Left lung (tissue), 4 donors: ENCODE measurements at regions not wholly inside any gene's neighbourhood (a gene's known extent, or its start where the extent isn't known, plus 50 kb on each side); places are given as distances from the start of the nearest gene placed in this dataset.

Experiments
- ATAC-seq: fragments of 200-7000 bp; cut with Tn5 transposase; one replicate; pipeline ENCODE4 v1.9.1; 2020; ENCODE audit warnings: moderate library complexity
- DNase-seq, 4 donors: peaks; one replicate each; pipeline ENCODE4 v3.0.0-alpha.2; 2013 to 2020
- H3K27ac ChIP-seq, 2 donors: fragments of 200-600 bp; sonication (generic) in 1 of 2; one replicate each; pipeline versions ENCODE4 v1.5.0 to v1.8.0; 2020 to 2021
- H3K27me3 ChIP-seq, 2 donors: fragments of 200-600 bp; sonication (generic) in 1 of 2; one replicate each; pipeline versions ENCODE4 v1.5.0 to v1.8.0; 2020 to 2021
- H3K36me3 ChIP-seq, 2 donors: fragments of 200-600 bp; sonication (generic) in 1 of 2; one replicate each; pipeline versions ENCODE4 v1.5.0 to v1.8.0; 2020 to 2021
- H3K4me1 ChIP-seq, 2 donors: fragments of 200-600 bp; one replicate each; pipeline ENCODE4 v1.8.0; 2021
- H3K4me3 ChIP-seq, 2 donors: fragments of 200-600 bp; sonication (generic) in 1 of 2; one replicate each; pipeline versions ENCODE4 v1.5.0 to v1.8.0; 2020 to 2021; ENCODE audit warnings: mild to moderate bottlenecking in 1 of 2
- H3K9me3 ChIP-seq, 2 donors: fragments of 200-600 bp; sonication (generic) in 1 of 2; one replicate each; pipeline versions ENCODE4 v1.5.0 to v1.8.0; 2020 to 2021
- intact Hi-C, 2 donors: fragments of 100-400 bp; cut with DNase I; formaldehyde crosslinking; loops; one replicate each; pipeline versions ENCODE4 v1.11.2 to v1.14.2; 2022
- TF ChIP-seq, protein P1 (sequence below), 2 donors: fragments of 200-600 bp; sonication (generic) in 1 of 2; IDR thresholded peaks; one replicate each; pipeline versions ENCODE4 v1.5.0 to v1.8.0; 2021; ENCODE audit warnings: antibody characterized with exemption in 2 of 2
- donor health status: DM: no; HTN: yes; CAD: no.
- donor health status: DM: no; HTN: no; CAD: no.

DNA sequence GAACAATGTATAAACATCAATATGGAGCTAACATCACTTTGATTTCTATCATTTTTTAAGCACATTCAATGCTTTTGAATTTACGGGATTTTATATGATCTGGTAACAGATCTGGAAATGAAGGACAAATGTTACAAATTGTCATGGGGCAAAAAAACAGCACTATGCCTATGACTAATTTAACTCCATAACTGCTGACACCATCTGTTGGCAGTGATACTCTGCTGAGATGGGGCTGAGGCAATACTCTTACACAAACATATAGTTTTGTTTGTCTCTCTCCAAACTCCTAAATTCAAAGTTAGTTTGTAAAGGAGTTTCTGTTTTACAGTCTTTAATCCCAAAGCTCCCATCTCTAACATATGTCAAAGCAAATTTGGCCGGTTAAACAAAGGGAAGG, 132.5 kb upstream of the FER start:
- no peak for ATAC-seq

DNA sequence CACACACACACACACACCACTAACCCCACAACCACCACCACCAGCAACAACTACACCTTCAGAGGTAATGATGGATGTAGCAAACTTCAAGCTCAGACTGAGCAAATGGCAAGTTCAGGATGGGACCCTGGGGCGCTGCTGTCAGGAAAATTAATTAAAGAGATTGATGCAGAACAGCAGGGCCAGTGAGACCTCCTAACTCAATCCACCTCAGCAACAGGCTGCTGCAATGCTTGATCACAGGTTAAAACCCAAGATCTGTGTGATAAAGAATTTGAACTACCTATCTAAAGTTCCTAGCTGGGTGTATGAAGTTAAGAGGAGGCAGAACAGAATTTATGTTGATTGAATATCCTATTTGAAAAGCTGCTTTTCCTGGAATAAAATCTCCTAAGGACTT, 140.3 kb upstream of the FER start:
- no peaks in the 10 kb centered on the region for H3K27me3 ChIP-seq
- no peaks in the 10 kb centered on the region for H3K36me3 ChIP-seq
- no peak for ATAC-seq
- H3K9me3 ChIP-seq, result peaks cover 0 to 5% of the 10 kb centered on the region in 2 donors
- no peak overlapping the region for H3K4me3 ChIP-seq
- H3K4me1 ChIP-seq, result no peaks in the 10 kb centered on the region
- no peak for DNase-seq
- intact Hi-C loops, result no loop called here
- TF ChIP-seq, protein P1, sequence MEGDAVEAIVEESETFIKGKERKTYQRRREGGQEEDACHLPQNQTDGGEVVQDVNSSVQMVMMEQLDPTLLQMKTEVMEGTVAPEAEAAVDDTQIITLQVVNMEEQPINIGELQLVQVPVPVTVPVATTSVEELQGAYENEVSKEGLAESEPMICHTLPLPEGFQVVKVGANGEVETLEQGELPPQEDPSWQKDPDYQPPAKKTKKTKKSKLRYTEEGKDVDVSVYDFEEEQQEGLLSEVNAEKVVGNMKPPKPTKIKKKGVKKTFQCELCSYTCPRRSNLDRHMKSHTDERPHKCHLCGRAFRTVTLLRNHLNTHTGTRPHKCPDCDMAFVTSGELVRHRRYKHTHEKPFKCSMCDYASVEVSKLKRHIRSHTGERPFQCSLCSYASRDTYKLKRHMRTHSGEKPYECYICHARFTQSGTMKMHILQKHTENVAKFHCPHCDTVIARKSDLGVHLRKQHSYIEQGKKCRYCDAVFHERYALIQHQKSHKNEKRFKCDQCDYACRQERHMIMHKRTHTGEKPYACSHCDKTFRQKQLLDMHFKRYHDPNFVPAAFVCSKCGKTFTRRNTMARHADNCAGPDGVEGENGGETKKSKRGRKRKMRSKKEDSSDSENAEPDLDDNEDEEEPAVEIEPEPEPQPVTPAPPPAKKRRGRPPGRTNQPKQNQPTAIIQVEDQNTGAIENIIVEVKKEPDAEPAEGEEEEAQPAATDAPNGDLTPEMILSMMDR (IDR thresholded peaks at IDR 0.05), result no peak
- H3K27ac ChIP-seq, result no peak overlapping the region

More for the DNA sequence above, 132.5 kb upstream of the FER start:
- no peak overlapping the region for H3K27ac ChIP-seq
- no peaks in the 10 kb centered on the region for H3K27me3 ChIP-seq
- H3K9me3 ChIP-seq, result peaks cover 0 to 11% of the 10 kb centered on the region in 2 donors
- no peak for DNase-seq
- no peaks in the 10 kb centered on the region for H3K4me1 ChIP-seq
- H3K36me3 ChIP-seq, result no peaks in the 10 kb centered on the region
- intact Hi-C loops, result no loop called here
- H3K4me3 ChIP-seq, result no peak overlapping the region
- TF ChIP-seq, protein P1 (IDR thresholded peaks at IDR 0.05), result no peak

DNA sequence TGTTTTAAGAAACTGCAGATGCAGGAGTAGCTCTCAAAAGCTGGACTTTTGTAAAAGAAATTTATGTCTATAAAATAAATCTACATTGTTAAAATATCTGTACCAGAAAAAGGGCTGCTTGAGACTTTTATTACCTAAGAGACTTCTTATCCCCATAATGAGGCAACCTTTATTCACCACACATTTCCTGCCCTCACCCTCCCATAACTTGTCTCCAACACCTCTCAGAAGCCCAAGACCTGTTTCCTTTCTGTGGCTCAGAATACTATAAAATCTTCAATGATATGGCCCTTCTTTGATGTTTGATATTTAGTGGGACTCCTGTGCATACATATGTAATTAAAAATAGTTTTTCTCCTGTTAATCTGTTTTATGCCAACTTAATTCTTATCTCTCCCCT, 141.5 kb upstream of the FER start:
- no peaks in the 10 kb centered on the region for H3K4me1 ChIP-seq
- peaks cover 0 to 2% of the 10 kb centered on the region in 2 donors for H3K9me3 ChIP-seq
- no peak overlapping the region for H3K27ac ChIP-seq
- H3K36me3 ChIP-seq, result no peaks in the 10 kb centered on the region
- intact Hi-C loops, result no loop called here
- no peaks in the 10 kb centered on the region for H3K27me3 ChIP-seq
- ATAC-seq (no peak), DNase-seq (no peak)
- no peak overlapping the region for H3K4me3 ChIP-seq
- TF ChIP-seq, protein P1 (IDR thresholded peaks at IDR 0.05), result no peak

DNA sequence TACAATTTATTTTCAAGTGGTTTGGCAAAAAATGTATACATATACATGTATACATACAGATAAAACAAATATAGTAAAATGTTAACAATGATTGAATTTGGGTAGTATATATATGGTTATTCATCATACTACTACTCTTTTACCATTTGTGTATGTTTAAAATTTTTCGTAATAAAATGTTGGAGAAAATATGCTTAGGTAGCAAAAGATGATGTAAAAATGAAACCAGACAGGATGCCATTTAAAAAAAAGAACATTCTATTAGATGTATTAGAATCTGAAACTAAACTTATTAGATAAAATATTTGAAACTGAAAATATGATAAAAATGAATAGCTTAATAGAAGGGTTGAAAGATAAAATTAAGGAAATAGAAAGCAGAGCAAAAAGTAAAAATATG, 144.9 kb upstream of the FER start:
- DNase-seq, result no peak
- no peaks in the 10 kb centered on the region for H3K9me3 ChIP-seq
- no peaks in the 10 kb centered on the region for H3K4me1 ChIP-seq
- intact Hi-C loops, result no loop called here
- H3K4me3 ChIP-seq, result no peak overlapping the region
- H3K36me3 ChIP-seq, result no peaks in the 10 kb centered on the region
- no peak overlapping the region for H3K27ac ChIP-seq
- TF ChIP-seq, protein P1 (IDR thresholded peaks at IDR 0.05), result no peak
- no peaks in the 10 kb centered on the region for H3K27me3 ChIP-seq
- ATAC-seq, result no peak

DNA sequence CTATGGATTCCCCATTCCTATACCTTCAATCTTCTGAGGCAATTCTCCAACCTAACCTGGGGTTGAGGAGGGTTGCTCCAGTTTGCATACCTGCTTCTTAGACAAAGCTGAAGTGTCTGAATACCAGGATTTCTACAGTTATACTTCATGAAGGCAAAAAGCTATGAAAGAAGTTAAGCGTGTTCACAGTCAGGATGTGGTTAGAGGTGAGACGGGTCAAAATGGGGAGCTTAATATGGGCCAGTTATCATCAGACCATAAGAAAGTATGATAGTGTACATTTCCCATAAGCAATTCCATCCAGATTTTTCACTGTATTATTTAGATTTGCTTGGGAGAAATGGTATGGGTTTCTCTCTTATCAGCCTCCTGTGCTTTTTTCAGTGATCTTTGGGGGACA, 156.9 kb upstream of the FER start:
- intact Hi-C loops, result no loop called here
- Histone ChIP-seq H3K9me3 (no peaks in the 10 kb centered on the region), H3K36me3 (no peaks in the 10 kb centered on the region), H3K27me3 (no peaks in the 10 kb centered on the region), H3K4me1 (no peaks in the 10 kb centered on the region), H3K4me3 (no peak overlapping the region), H3K27ac (no peak overlapping the region)
- no peak for DNase-seq
- TF ChIP-seq, protein P1 (IDR thresholded peaks at IDR 0.05), result no peak
- ATAC-seq, result no peak
